Retinal pigment epithelial cell (primary cell): ENCODE measurements at regions not wholly inside any gene's neighbourhood (a gene's known extent, or its start where the extent isn't known, plus 50 kb on each side); places are given as distances from the start of the nearest gene placed in this dataset.

Experiments
- DNase-seq: peaks from one replicate; pipeline ENCODE4 v3.0.0-alpha.2; 2010; ENCODE audit warnings: low read depth
- H3K4me3 ChIP-seq: 2 replicates; pipeline ENCODE4 v1.5.1; 2011; ENCODE audit warnings: mild to moderate bottlenecking, low read length, control low read depth, moderate library complexity
- CTCF ChIP-seq: conservative IDR thresholded peaks from 2 replicates; pipeline ENCODE4 v1.5.1; 2011; ENCODE audit warnings: low read depth, low read length, control low read depth, inconsistent platforms

GRCh38 chr5:73380710-73381589, 67.6 kb downstream of the FOXD1 start:
- H3K4me3 ChIP-seq = no peak overlapping the region
- TF ChIP-seq CTCF = no peak

GRCh38 chr5:73380041-73380440, 68.5 kb downstream of the FOXD1 start:
- no peak for TF ChIP-seq CTCF
- no peak overlapping the region for H3K4me3 ChIP-seq
- DNase-seq = no peak

More at GRCh38 chr5:73380710-73381589, 67.6 kb downstream of the FOXD1 start:
- no peak for DNase-seq

- TF ChIP-seq CTCF = no peak
- no peak overlapping the region for H3K4me3 ChIP-seq
- DNase-seq = no peak
Observed at GRCh38 chr5:73379435-73379834, 69.1 kb downstream of the FOXD1 start.

GRCh38 chr5:73378765-73379164, 69.8 kb downstream of the FOXD1 start:
- H3K4me3 ChIP-seq = no peak overlapping the region
- no peak for TF ChIP-seq CTCF
- no peak for DNase-seq

- no peak for DNase-seq
- H3K4me3 ChIP-seq = no peak overlapping the region
- TF ChIP-seq CTCF = no peak
Observed at GRCh38 chr5:73378070-73378469, 70.5 kb downstream of the FOXD1 start.

- no peak for TF ChIP-seq CTCF
- no peak for DNase-seq
- H3K4me3 ChIP-seq = no peak overlapping the region
Observed at GRCh38 chr5:73376618-73377170, 71.9 kb downstream of the FOXD1 start.

DNA sequence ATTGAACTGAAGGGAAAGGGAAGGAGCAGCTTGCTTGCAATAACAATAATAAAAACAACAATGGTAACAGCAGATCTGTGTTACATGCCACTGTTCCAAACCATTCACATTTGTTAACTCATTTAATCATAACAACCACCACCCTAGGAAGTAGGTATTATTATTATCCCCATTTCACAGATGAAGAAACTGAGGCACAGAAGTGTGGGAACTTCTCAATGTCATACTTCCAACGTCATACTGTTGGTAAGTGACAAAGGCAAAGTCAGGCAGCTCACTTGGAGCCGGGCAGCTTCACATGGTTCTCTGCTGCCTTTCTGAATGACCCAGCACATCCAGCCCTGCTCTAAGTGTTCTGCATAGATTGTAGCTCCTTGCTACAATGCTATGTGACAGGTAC, 72.6 kb downstream of the FOXD1 start:
- DNase-seq = no peak
- no peak overlapping the region for H3K4me3 ChIP-seq
- no peak for TF ChIP-seq CTCF
